Cardiac septum (tissue), 1 donor: ENCODE measurements at regions not wholly inside any gene's neighbourhood (a gene's known extent, or its start where the extent isn't known, plus 50 kb on each side); places are given as distances from the start of the nearest gene placed in this dataset.

ENCODE experiments used
- DNase-seq: peaks from one replicate; pipeline ENCODE4 v3.0.0-alpha.2; 2020; ENCODE audit warnings: low spot score
- intact Hi-C: fragments of 100-400 bp; cut with DNase I; formaldehyde crosslinking; loops from one replicate; pipeline ENCODE4 v1.14.0; 2022
- donor health status: DM: no; HTN: no; CAD: no.

DNA sequence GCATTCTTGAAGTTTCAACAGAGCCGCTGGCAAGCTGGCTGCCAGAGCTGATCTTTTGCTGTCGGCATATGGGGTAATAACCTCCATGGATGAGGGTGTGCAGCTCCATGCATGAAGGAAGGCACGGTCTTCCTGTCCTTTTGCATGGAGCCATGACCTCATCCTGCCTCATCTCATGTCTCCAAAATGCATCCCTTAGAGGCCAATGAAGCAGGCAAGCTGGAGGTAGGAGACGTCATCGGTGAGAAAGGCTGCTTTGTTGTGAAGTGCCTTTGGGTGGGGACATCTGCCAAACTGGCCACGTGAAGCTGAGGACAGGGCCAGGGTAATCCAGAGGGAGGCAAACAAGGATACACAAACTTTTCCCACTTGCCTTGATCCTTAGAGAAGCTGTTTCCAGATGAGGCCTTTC lies 161.5 kb upstream of the TBX20 start:
- DNase-seq, result peak; percentile 83
- intact Hi-C loops, result no loop called here

DNA sequence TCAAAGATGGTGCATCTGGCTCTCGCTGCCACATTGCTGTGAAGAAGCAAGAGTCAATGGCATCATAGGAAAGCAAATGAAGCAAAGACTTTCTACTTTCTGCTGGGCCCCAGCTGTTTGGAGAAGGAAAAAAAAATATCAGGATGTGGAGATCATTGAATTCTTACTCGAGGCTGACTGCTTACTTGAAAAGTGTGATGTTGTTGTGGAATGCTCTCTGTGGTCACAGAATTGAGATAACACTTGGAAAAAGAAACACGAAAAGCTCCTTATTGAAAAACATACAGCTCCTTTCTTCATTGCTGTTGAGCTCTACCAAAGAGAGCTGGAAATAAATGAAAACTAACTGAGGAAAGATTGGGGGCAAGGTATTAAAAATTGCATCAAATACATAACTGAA lies 157.4 kb upstream of the TBX20 start:
- no peak for DNase-seq
- intact Hi-C loops, result no loop called here

DNA sequence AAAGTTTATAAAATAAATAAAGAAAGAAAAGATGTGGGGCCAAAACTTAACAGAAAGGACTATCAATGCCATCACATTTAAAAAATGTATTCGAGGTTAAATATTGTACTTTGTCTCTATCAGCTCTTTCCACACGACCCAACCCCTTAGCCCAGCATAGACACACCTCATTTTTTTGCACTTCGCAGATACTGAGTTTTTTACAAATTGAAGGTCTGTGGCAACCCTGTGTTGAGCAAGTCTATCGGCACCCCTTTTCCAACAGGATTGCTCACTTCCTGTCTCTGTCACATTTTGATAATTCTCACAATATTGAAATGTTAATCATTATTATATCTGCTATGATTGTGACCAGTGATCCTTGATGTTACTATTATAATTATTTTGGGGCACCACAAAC lies 151.6 kb upstream of the TBX20 start:
- intact Hi-C loops, result no loop called here
- no peak for DNase-seq

GRCh38 chr7:35401217-35401879 lies 147.4 kb upstream of the TBX20 start:
- no peak for DNase-seq
- intact Hi-C loops, result no loop called here

DNA sequence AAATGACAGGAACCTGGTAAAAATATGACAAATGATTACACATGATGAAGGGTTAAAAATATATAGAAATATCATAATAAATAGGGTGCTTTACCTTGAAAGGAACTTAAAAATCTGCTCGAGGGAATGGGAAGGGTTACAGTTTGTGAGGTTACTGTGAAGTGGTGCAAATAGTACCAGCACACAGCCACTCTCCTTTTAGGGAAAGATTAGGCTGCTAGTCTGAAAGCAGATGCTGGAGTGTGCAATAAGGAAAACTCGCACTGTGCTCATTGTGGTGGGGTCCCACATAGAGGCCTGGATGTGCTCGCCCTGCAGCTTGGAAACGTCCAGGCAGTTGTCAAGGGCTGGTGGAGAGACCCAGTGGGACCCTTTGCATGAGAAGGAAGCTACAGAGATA lies 145.9 kb upstream of the TBX20 start:
- no peak for DNase-seq
- intact Hi-C loops, result no loop called here

DNA sequence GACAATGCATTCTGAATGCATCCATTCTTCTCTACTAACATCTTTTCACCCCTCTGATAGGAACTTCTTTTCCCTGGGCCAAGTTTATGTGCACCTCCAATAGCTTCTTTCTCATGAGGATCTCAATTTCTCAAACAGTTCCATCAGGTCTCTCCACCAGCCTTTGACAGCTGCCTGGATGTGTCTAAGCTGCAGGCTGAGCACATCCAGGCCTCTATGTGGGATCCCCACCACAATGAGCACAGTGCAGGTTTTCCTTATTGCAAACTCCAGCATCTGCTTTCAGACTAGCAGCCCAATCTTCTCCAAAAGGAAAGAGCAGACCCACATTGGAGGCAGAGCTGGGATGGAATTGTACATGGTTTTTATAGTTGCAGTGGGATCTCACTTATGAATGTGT lies 145.3 kb upstream of the TBX20 start:
- intact Hi-C loops, result no loop called here
- DNase-seq, result no peak

DNA sequence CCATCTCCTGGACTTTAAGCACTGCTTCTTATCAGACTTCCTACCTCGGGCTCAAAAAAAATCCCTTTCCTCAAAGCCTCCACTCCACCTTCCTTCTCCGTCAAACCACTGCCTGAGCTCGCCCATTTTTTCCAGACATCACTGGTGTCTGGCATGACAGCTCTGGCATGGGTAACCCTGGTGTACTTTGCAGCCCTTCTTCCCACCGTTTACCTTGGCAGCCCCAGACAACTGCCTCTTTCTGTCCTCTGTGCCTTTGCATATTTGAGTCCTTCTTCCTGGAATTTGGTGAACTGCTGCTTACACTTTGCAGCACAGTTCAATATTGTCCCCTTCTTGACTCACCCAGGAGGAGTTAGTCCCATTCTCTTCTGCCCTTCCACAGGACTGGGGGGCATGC lies 144.6 kb upstream of the TBX20 start:
- no peak for DNase-seq
- intact Hi-C loops, result no loop called here

DNA sequence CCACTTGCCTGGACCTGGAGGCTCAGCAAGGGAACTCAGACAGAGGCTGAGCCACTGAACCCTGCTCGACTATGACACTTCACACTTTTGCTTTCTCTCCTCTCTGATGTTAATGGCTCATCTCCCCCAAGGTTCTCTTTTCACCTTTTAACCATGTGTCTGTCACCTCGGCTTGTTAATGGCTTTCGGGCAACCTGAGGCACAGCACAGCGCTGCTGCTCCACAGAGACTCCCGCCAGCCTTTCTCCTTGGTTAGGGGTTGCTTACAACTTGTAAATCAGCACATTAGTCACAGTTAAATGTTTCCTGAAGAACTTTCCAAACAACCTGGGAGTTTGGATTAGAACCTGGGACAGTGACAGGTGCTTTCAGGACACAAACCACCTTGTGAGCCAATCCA lies 136.2 kb upstream of the TBX20 start:
- DNase-seq, result no peak
- intact Hi-C loops, result no loop called here

DNA sequence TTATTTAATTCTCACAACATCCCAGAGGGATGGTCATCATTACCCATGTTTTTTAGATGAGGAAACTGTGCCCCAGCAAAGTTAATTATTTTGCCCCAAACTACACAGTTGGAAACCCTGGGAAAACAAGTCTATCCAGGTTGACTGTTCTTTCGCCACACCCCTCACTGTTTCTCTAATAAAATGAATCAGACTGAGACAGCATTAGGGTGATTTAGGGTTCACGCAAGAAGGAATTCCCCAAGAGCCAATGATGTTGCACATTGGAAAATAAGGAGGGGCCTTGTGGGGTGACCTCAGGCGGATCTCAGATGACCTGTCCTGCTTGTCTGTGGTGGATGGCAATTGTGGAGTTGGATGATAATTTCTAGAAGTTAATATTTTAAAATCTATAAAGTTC lies 135.7 kb upstream of the TBX20 start:
- intact Hi-C loops, result no loop called here
- no peak for DNase-seq

DNA sequence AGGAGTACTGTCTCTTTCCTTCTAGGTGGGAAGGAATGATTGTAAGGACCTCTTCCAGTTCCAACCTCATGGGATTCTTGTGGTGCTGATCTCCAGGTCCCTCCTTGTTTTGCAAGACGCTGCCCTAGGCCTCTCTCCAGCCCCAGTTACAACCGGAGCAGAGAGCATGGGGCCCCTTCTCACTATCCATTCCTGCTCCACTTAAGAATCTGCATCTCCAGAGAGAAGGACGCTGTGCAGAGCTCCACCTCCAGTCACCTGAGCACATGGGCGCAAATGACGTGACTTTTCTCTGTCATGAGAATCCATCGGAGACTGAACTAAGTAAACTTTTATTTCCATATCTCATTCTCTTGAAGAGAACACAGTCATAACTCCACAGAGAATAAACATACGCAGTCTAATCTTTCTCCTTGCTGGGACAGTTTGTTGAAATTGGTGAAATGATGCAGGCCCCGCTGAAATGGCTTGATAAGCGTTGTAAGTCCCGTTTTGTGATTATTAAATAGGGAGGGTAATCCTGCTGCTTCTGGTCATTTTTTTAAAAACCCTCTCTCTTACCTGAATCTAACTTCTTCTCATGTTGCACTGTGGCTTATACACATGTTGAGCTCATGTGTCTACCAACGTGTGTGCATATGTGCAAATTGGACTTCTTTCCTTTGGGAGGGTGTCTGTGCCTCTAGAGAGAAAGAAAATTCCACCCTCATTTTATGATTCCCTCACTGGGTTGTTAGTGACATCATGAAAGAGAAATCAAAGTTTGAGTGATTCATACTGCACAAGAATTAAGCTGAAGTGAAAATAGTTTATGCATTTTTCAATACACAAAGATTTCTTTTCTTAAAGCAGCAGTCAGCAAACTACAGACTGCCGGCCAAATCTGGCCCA lies 133.2 kb upstream of the TBX20 start:
- intact Hi-C loops, result no loop called here
- DNase-seq, result no peak

GRCh38 chr7:35386082-35386815 lies 132.3 kb upstream of the TBX20 start:
- no peak for DNase-seq
- intact Hi-C loops, result no loop called here

GRCh38 chr7:35384761-35385700 lies 131.1 kb upstream of the TBX20 start:
- DNase-seq, result no peak
- intact Hi-C loops, result no loop called here

DNA sequence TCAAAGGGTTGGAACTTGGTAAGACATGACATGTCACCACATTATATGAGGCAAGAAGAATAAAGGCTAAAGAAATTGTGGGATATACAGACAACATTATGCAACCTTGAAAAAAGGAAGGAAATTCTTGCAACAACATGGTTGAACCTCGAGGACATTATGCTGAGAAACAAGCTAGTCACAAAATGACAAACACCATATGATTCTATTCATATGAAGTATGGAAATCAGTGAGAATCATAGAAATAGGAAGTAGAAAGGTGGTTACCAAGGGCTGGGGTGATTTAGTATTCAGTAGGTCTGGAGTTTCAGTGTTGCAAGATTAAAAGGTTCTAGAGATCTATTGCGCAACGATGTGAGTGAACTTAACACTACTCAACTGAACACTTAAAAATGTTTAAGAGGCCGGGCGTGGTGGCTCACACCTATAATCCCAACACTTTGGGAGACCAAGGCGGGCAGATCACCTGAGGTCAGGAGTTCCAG lies 126.9 kb upstream of the TBX20 start:
- intact Hi-C loops, result no loop called here
- DNase-seq, result no peak

- intact Hi-C loops, result loop anchor here (5.0 kb wide), 1 partner anchor 127 kb away; the partner anchor contains the start of gene TBX20
- DNase-seq, result no peak
Measured at GRCh38 chr7:35379481-35379880, 125.6 kb upstream of the TBX20 start.

DNA sequence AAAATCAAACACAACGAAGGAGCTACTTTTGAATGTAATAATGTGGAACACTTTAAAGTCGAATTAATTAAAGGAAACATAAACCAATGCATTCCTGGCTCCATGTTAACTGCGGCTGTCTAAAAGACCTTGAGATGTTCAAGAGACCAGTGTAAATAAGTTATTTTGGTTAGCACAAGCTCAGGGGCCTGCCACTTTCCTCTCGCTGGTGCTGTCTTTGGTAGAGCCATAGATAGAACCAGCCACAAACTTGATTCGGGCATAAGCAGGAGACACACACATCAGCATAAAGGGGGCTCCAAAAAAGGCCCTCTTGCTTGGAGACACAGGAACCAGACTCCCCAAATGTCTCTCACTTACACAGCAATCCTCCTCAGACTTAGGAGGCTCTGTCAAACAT lies 121.6 kb upstream of the TBX20 start:
- no peak for DNase-seq
- intact Hi-C loops, result loop anchor here (2.0 to 5.0 kb wide), 2 partner anchors 91 to 123 kb away; partner anchors contain the start of gene TBX20

DNA sequence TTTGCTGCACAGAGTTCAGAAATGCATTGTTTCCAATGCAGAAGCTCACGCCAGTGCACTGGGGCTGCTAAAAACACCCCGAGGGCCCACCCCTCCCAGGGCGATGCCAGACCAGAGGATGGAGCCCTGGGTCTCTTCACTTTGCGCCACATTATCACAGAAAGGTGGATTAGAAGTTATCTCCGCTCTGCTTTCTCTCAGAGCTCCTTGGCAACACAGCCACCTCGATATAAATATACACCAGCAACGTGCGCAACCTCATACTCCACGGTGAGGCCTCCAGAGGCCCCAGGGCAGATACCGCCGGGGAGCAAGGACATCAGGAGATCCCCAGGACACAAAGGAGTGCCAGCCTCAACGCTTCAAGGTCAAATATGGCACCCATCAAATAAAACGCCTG lies 121.0 kb upstream of the TBX20 start:
- intact Hi-C loops, result loop anchor here (2.0 to 5.0 kb wide), 2 partner anchors 92 to 123 kb away; partner anchors contain the start of gene TBX20
- DNase-seq, result no peak

- intact Hi-C loops, result no loop called here
Measured at GRCh38 chr7:35371221-35371620, 117.3 kb upstream of the TBX20 start.

DNA sequence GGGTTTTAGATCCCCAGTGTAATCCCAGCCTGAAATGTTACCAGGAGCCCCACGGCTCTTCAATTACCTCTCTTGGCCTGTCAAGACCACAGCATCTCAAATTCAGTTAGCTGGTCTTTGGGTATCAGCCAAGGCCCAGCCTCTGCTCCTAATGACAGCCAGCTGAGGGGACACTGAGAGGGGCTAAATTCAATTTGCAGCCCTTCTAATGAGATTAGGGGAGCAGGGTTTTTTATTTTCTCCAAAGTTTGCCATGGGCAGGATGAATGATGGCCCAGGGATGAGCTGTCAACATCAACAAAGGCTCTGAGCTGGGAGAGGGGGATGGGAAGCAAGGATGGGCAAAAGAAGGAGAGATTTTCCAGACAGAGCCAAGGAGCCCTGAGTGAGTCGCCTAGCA lies 116.8 kb upstream of the TBX20 start:
- DNase-seq, result no peak
- intact Hi-C loops, result no loop called here

More at GRCh38 chr7:35371221-35371620, 117.3 kb upstream of the TBX20 start:
- DNase-seq, result no peak
